MM.1S (cell line): ENCODE measurements at regions not wholly inside any gene's neighbourhood (a gene's known extent, or its start where the extent isn't known, plus 50 kb on each side); places are given as distances from the start of the nearest gene placed in this dataset.

Source experiments
- DNase-seq: peaks from one replicate; pipeline ENCODE4 v3.0.0-alpha.2; 2015
- H2AFZ ChIP-seq: fragments of 300-600 bp; sonication (generic); 2 replicates; pipeline ENCODE4 v1.6.0; 2016; ENCODE audit warnings: antibody characterized with exemption, low read length
- H3F3A ChIP-seq: fragments of 300-600 bp; sonication (generic); 2 replicates; pipeline ENCODE4 v1.6.1; 2016; ENCODE audit warnings: mild to moderate bottlenecking, antibody characterized with exemption, low read length, moderate library complexity, mixed read lengths; ENCODE audit not compliant: insufficient read depth
- H3K27ac ChIP-seq: fragments of 300-600 bp; sonication (generic); 2 replicates; pipeline ENCODE4 v1.5.1; 2016; ENCODE audit warnings: mild to moderate bottlenecking, low read length
- H3K27me3 ChIP-seq: fragments of 300-600 bp; sonication (generic); replicated peaks from 2 replicates; pipeline ENCODE4 v1.6.0; 2016; ENCODE audit warnings: low read length; ENCODE audit not compliant: insufficient read depth
- H3K36me3 ChIP-seq: fragments of 300-600 bp; sonication (generic); replicated peaks from 2 replicates; pipeline ENCODE4 v1.6.1; 2016; ENCODE audit warnings: mild to moderate bottlenecking, low read length, mixed read lengths; ENCODE audit not compliant: insufficient read depth
- H3K4me1 ChIP-seq: fragments of 300-600 bp; sonication (generic); 2 replicates; pipeline ENCODE4 v1.6.1; 2016; ENCODE audit warnings: low read length, mixed read lengths
- H3K4me2 ChIP-seq: fragments of 300-600 bp; sonication (generic); 2 replicates; pipeline ENCODE4 v1.6.0; 2016; ENCODE audit warnings: low read depth, low read length
- H3K4me3 ChIP-seq: fragments of 300-600 bp; sonication (generic); 2 replicates; pipeline ENCODE4 v1.5.1; 2016; ENCODE audit warnings: low read length, mixed read lengths
- H3K79me2 ChIP-seq: fragments of 300-600 bp; sonication (generic); 2 replicates; pipeline ENCODE4 v1.6.1; 2016; ENCODE audit warnings: mixed run types, low read length, mixed read lengths
- H3K9ac ChIP-seq: fragments of 300-600 bp; sonication (generic); 2 replicates; pipeline ENCODE4 v1.6.1; 2016; ENCODE audit warnings: low read length, mixed read lengths
- H3K9me2 ChIP-seq: fragments of 300-600 bp; sonication (generic); replicated peaks from 2 replicates; pipeline ENCODE4 v1.6.1; 2016; ENCODE audit warnings: mild to moderate bottlenecking, low read length, mixed read lengths; ENCODE audit not compliant: insufficient read depth
- H3K9me3 ChIP-seq: fragments of 300-600 bp; sonication (generic); replicated peaks from 2 replicates; pipeline ENCODE4 v1.6.1; 2016; ENCODE audit warnings: mild to moderate bottlenecking, low read length, mixed read lengths; ENCODE audit not compliant: insufficient read depth
- H4K20me1 ChIP-seq: fragments of 300-600 bp; sonication (generic); 2 replicates; pipeline ENCODE4 v1.6.1; 2016; ENCODE audit warnings: mild to moderate bottlenecking, low read length, moderate library complexity, mixed read lengths; ENCODE audit not compliant: insufficient read depth
- EZH2 ChIP-seq: fragments of 300-600 bp; sonication (generic); optimal IDR thresholded peaks from 2 replicates; pipeline ENCODE3; 2017; ENCODE audit warnings: low read depth, mild to moderate bottlenecking, antibody characterized with exemption, low read length, mixed read lengths
- EZH2phosphoT487 ChIP-seq: fragments of 300-600 bp; sonication (generic); IDR thresholded peaks from 2 replicates; pipeline ENCODE4 v1.6.1; 2018; ENCODE audit warnings: antibody characterized with exemption, low read length
- TF ChIP-seq, protein P1 (sequence below): fragments of 300-600 bp; sonication (generic); IDR thresholded peaks from 2 replicates; pipeline ENCODE4 v1.5.1; 2016; ENCODE audit warnings: antibody characterized with exemption, low read length, mixed read lengths

DNA sequence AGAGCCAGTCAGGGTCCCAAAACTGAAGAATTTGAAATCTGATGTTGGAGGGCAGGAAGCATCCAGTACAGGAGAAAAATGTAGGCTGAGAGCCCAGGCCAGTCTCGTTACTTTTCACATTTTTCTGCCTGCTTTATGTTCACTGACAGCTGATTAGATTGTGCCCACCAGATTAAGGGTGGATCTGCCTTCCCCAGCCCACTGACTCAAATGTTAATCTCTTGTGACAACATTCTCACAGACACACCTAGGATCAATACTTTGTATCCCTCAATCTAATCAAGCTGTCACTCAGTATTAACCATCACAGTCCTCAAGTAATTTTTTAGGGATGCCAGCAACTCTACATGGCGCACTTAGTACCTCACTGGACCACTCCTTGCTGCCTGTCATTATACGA lies 1345.3 kb downstream of the FAM181B start:
- Histone ChIP-seq H3K4me2 (no peak overlapping the region), H3K4me1 (peaks cover 2% of the 10 kb centered on the region), H3K27ac (no peak overlapping the region), H4K20me1 (no peaks in the 10 kb centered on the region), H3F3A (0 out of 2 replicates have a peak, but pooled peaks cover 1% of the 10 kb centered on the region), H3K4me3 (no peak overlapping the region), H3K9me3 (no peaks in the 10 kb centered on the region), H3K36me3 (no peaks in the 10 kb centered on the region), H2AFZ (no peak overlapping the region), H3K27me3 (no peaks in the 10 kb centered on the region), H3K9me2 (no peaks in the 10 kb centered on the region), H3K9ac (no peak overlapping the region), H3K79me2 (no peaks in the 10 kb centered on the region)
- DNase-seq = no peak
- TF ChIP-seq, protein P1, sequence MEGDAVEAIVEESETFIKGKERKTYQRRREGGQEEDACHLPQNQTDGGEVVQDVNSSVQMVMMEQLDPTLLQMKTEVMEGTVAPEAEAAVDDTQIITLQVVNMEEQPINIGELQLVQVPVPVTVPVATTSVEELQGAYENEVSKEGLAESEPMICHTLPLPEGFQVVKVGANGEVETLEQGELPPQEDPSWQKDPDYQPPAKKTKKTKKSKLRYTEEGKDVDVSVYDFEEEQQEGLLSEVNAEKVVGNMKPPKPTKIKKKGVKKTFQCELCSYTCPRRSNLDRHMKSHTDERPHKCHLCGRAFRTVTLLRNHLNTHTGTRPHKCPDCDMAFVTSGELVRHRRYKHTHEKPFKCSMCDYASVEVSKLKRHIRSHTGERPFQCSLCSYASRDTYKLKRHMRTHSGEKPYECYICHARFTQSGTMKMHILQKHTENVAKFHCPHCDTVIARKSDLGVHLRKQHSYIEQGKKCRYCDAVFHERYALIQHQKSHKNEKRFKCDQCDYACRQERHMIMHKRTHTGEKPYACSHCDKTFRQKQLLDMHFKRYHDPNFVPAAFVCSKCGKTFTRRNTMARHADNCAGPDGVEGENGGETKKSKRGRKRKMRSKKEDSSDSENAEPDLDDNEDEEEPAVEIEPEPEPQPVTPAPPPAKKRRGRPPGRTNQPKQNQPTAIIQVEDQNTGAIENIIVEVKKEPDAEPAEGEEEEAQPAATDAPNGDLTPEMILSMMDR = no peak
- TF ChIP-seq EZH2phosphoT487 (no peak), EZH2 (no peak)

DNA sequence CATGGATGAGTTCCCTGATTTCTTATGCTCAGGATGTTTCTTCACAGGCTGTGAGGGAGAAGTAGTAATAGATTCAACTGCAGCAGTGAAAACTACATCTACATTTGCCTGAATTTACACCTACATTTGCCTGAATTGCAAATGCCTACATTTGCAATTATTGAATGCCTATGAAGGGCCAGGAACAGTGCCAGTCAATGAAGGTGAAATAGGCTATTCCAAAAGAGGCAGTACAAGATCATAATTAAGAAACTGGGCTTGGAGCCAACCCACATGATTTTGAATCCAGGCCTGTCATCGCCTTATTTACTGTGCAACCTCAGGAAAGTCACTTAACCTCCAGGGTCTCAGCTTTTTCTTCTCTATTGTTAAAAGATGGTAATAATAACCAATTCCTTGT lies 1353.3 kb downstream of the FAM181B start:
- Histone ChIP-seq H4K20me1 (no peaks in the 10 kb centered on the region), H3K4me1 (no peaks in the 10 kb centered on the region), H3K36me3 (no peaks in the 10 kb centered on the region), H3K27me3 (no peaks in the 10 kb centered on the region), H2AFZ (no peak overlapping the region), H3K27ac (no peak overlapping the region), H3K9ac (no peak overlapping the region), H3K9me3 (no peaks in the 10 kb centered on the region), H3K4me2 (no peak overlapping the region), H3K9me2 (no peaks in the 10 kb centered on the region), H3K79me2 (no peaks in the 10 kb centered on the region), H3K4me3 (no peak overlapping the region), H3F3A (no peaks in the 10 kb centered on the region)
- TF ChIP-seq EZH2phosphoT487 (no peak), EZH2 (no peak)
- TF ChIP-seq, protein P1 = no peak
- DNase-seq = no peak

DNA sequence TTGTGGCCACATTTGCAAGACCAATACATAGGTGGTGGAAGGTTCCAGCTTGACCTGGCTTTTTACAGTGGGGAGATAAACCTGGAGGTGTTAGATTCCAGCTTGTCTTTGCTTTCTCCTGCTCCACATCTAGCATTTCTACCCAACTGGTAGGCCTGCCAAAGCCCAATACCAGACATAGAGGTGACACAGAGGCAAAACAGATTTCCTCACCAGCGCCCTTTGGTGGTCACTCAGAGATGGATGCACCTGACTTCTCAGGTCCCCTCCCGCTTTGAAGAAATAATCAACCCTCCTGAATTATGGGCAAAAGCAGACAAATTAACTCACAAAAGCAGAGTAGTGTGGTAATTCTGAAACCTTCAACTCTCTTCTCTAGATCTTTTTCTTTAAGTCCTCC lies 1356.2 kb downstream of the FAM181B start:
- DNase-seq = no peak

More for the DNA sequence above, 1356.2 kb downstream of the FAM181B start:
- Histone ChIP-seq H3K36me3 (no peaks in the 10 kb centered on the region), H3K4me1 (no peaks in the 10 kb centered on the region), H4K20me1 (no peaks in the 10 kb centered on the region), H3K79me2 (no peaks in the 10 kb centered on the region), H3K4me2 (no peak overlapping the region), H3K27ac (no peak overlapping the region), H3F3A (no peaks in the 10 kb centered on the region), H3K9me2 (no peaks in the 10 kb centered on the region), H3K4me3 (no peak overlapping the region), H3K9me3 (no peaks in the 10 kb centered on the region), H3K27me3 (no peaks in the 10 kb centered on the region), H2AFZ (no peak overlapping the region), H3K9ac (no peak overlapping the region)
- TF ChIP-seq EZH2phosphoT487 (no peak), EZH2 (no peak)
- TF ChIP-seq, protein P1 = no peak
